H9 (cell line): ENCODE measurements at regions not wholly inside any gene's neighbourhood (a gene's known extent, or its start where the extent isn't known, plus 50 kb on each side); places are given as distances from the start of the nearest gene placed in this dataset.

Experiments
- DNase-seq: peaks from one replicate; pipeline ENCODE4 v3.0.0-alpha.2; 2017
- H2AFZ ChIP-seq: one replicate; pipeline ENCODE4 v1.6.1; 2013; ENCODE audit warnings: mild to moderate bottlenecking, low read length, control low read depth, moderate library complexity
- H2AK5ac ChIP-seq: 2 replicates; pipeline ENCODE4 v1.6.1; 2013; ENCODE audit warnings: low read length, control low read depth, mixed read lengths; ENCODE audit not compliant: insufficient read length
- H2BK120ac ChIP-seq: one replicate; pipeline ENCODE4 v1.6.1; 2013; ENCODE audit warnings: low read depth, mild to moderate bottlenecking, low read length, control low read depth, inconsistent platforms; ENCODE audit not compliant: poor library complexity, severe bottlenecking
- H2BK12ac ChIP-seq: 2 replicates; pipeline ENCODE4 v1.6.1; 2013; ENCODE audit warnings: low read length, control low read depth, mixed read lengths, low read depth; ENCODE audit not compliant: insufficient read length
- H2BK15ac ChIP-seq: 2 replicates; pipeline ENCODE4 v1.6.1; 2013; ENCODE audit warnings: low read depth, low read length, control low read depth
- H2BK20ac ChIP-seq: one replicate; pipeline ENCODE4 v1.6.1; 2013; ENCODE audit warnings: low read depth, mild to moderate bottlenecking, low read length, control low read depth, inconsistent platforms; ENCODE audit not compliant: poor library complexity, severe bottlenecking
- H2BK5ac ChIP-seq: 2 replicates; pipeline ENCODE4 v1.6.1; 2013; ENCODE audit warnings: low read length, control low read depth, mixed read lengths; ENCODE audit not compliant: insufficient read length
- H3K14ac ChIP-seq: 2 replicates; pipeline ENCODE4 v1.6.1; 2013; ENCODE audit warnings: low read length, control low read depth; ENCODE audit not compliant: insufficient read depth
- H3K18ac ChIP-seq: 2 replicates; pipeline ENCODE4 v1.6.1; 2013; ENCODE audit warnings: low read depth, mild to moderate bottlenecking, mixed read lengths, low read length, control low read depth; ENCODE audit not compliant: insufficient read length
- H3K23ac ChIP-seq: 2 replicates; pipeline ENCODE4 v1.6.1; 2013; ENCODE audit warnings: low read length, control low read depth, mixed read lengths, low read depth; ENCODE audit not compliant: insufficient read length
- H3K23me2 ChIP-seq: 2 replicates; pipeline ENCODE4 v1.6.1; 2013; ENCODE audit warnings: low read depth, mild to moderate bottlenecking, mixed read lengths, low read length, control low read depth; ENCODE audit not compliant: insufficient read length, poor library complexity, severe bottlenecking
- H3K27ac ChIP-seq: 2 replicates; pipeline ENCODE4 v1.5.1; 2013; ENCODE audit warnings: low read length, control low read depth, mixed read lengths, low read depth; ENCODE audit not compliant: insufficient read length
- H3K27me3 ChIP-seq: 2 replicates; pipeline ENCODE4 v1.6.1; 2013; ENCODE audit warnings: low read length, control low read depth, inconsistent platforms; ENCODE audit not compliant: insufficient read depth
- H3K4ac ChIP-seq: 2 replicates; pipeline ENCODE4 v1.6.1; 2013; ENCODE audit warnings: low read depth, mild to moderate bottlenecking, control low read depth, inconsistent platforms, low read length, moderate library complexity
- H3K4me1 ChIP-seq: 2 replicates; pipeline ENCODE4 v1.6.1; 2013; ENCODE audit warnings: low read length, control low read depth, inconsistent platforms; ENCODE audit not compliant: insufficient read depth
- H3K4me2 ChIP-seq: 2 replicates; pipeline ENCODE4 v1.6.1; 2013; ENCODE audit warnings: low read length, control low read depth, mixed read lengths; ENCODE audit not compliant: insufficient read length, insufficient read depth
- H3K56ac ChIP-seq: 2 replicates; pipeline ENCODE4 v1.6.1; 2013; ENCODE audit warnings: low read depth, mild to moderate bottlenecking, mixed read lengths, low read length, control low read depth; ENCODE audit not compliant: insufficient read length
- H3K79me1 ChIP-seq: 2 replicates; pipeline ENCODE4 v1.6.1; 2013; ENCODE audit warnings: low read depth, mild to moderate bottlenecking, moderate library complexity, low read length, control low read depth, inconsistent platforms; ENCODE audit not compliant: insufficient read depth, poor library complexity, severe bottlenecking
- H3K79me2 ChIP-seq: 2 replicates; pipeline ENCODE4 v1.6.1; 2013; ENCODE audit warnings: low read length, control low read depth, inconsistent platforms; ENCODE audit not compliant: insufficient read depth
- H3K9ac ChIP-seq: 2 replicates; pipeline ENCODE4 v1.6.1; 2013; ENCODE audit warnings: low read length, control low read depth, mixed read lengths; ENCODE audit not compliant: insufficient read length; ENCODE audit errors: extremely low read depth
- H3K9me3 ChIP-seq: one replicate; pipeline ENCODE4 v1.6.1; 2013; ENCODE audit warnings: low read depth, low read length, inconsistent platforms; ENCODE audit not compliant: control insufficient read depth
- H3T11ph ChIP-seq: one replicate; pipeline ENCODE4 v1.6.1; 2013; ENCODE audit warnings: mild to moderate bottlenecking, low read length, control low read depth, inconsistent platforms
- H4K20me1 ChIP-seq: one replicate; pipeline ENCODE4 v1.6.1; 2013; ENCODE audit not compliant: control insufficient read depth, insufficient read length, insufficient read depth
- H4K5ac ChIP-seq: 2 replicates; pipeline ENCODE4 v1.6.1; 2013; ENCODE audit warnings: low read depth, mild to moderate bottlenecking, mixed read lengths, low read length, control low read depth; ENCODE audit not compliant: insufficient read length
- H4K8ac ChIP-seq: replicated peaks from 2 replicates; pipeline ENCODE4 v1.6.1; 2013; ENCODE audit warnings: low read length, control low read depth, mixed read lengths, low read depth; ENCODE audit not compliant: insufficient read length
- H4K91ac ChIP-seq: 2 replicates; pipeline ENCODE4 v1.6.1; 2013; ENCODE audit warnings: low read depth, mild to moderate bottlenecking, moderate library complexity, mixed read lengths, low read length, control low read depth; ENCODE audit not compliant: insufficient read length
- H3K27ac Mint-ChIP-seq, 3 experiments: 2 replicates in 2 of 3; 3 replicates in 1 of 3; pipeline ENCODE4 v1.8.0; 2020 to 2021; ENCODE audit warnings: mixed read lengths in 3 of 3, mild to moderate bottlenecking in 1 of 3, moderate library complexity in 1 of 3
- H3K27me3 Mint-ChIP-seq: 2 replicates; pipeline ENCODE4 v1.8.0; 2021; ENCODE audit warnings: low read depth, mild to moderate bottlenecking, moderate library complexity, mixed read lengths
- H3K36me3 Mint-ChIP-seq, 3 experiments: 2 replicates in 2 of 3; 3 replicates in 1 of 3; pipeline ENCODE4 v1.8.0; 2020 to 2021; ENCODE audit warnings: low read depth in 3 of 3, mixed read lengths in 3 of 3; ENCODE audit not compliant: insufficient read depth in 1 of 3
- H3K4me1 Mint-ChIP-seq, 2 experiments: 2 replicates each; pipeline ENCODE4 v1.8.0; 2020; ENCODE audit warnings: mixed read lengths in 2 of 2
- H3K4me3 Mint-ChIP-seq, 2 experiments: 2 replicates in 1 of 2; 3 replicates in 1 of 2; pipeline ENCODE4 v1.8.0; 2020 to 2021; ENCODE audit warnings: mild to moderate bottlenecking in 2 of 2, mixed read lengths in 2 of 2, moderate library complexity in 1 of 2
- H3K9me3 Mint-ChIP-seq, 2 experiments: 2 replicates in 1 of 2; 3 replicates in 1 of 2; pipeline ENCODE4 v1.8.0; 2020; ENCODE audit warnings: mild to moderate bottlenecking in 2 of 2, mixed read lengths in 2 of 2, moderate library complexity in 1 of 2
- WGBS: extraction: QIAGEN DNeasy Blood & Tissue Kit; methylation state at CpG from one replicate; pipeline ENCODE4 v1.1.7; 2013; ENCODE audit warnings: missing lambda C conversion rate, low lambda C conversion rate, mixed read lengths; ENCODE audit not compliant: insufficient read length; ENCODE audit errors: extremely low coverage; 5-methylcytosine and 5-hydroxymethylcytosine counted together
- TF ChIP-seq, protein P1 (sequence below): fragments of 200-600 bp; sonication (generic); conservative IDR thresholded peaks from 3 replicates; pipeline ENCODE4 v1.8.0; 2021; ENCODE audit warnings: antibody characterized with exemption, mild to moderate bottlenecking

GRCh38 chr16:72727565-72727964 is 320.4 kb downstream of the ZFHX3 start:
- Mint-ChIP-seq H3K4me1 (peaks cover 20 to 21% of the 10 kb centered on the region in 2 experiments), H3K9me3 (peaks cover 0 to 11% of the 10 kb centered on the region in 2 experiments; a peak in 4 of 5 replicates)
- no peak overlapping the region for H4K5ac ChIP-seq

More at GRCh38 chr16:72727565-72727964, 320.4 kb downstream of the ZFHX3 start:
- Histone ChIP-seq H3K27ac (no peak overlapping the region), H3K18ac (no peak overlapping the region), H2BK12ac (no peak overlapping the region), H2BK5ac (no peak overlapping the region), H3K27me3 (no peaks in the 10 kb centered on the region), H2AFZ (no peak overlapping the region), H3K4ac (no peak overlapping the region), H4K20me1 (no peaks in the 10 kb centered on the region), H2BK20ac (no peak overlapping the region), H3K4me2 (no peak overlapping the region), H3K56ac (no peak overlapping the region), H3K79me2 (no peaks in the 10 kb centered on the region), H4K8ac (no peak overlapping the region), H3K9ac (no peak overlapping the region), H2BK120ac (no peak overlapping the region), H3K23me2 (no peaks in the 10 kb centered on the region), H2AK5ac (no peak overlapping the region), H3K23ac (no peak overlapping the region), H2BK15ac (no peak overlapping the region), H4K91ac (no peak overlapping the region), H3K4me1 (peaks cover 2% of the 10 kb centered on the region; the same call in 1 of the 2 replicates), H3K14ac (no peak overlapping the region), H3K79me1 (no peaks in the 10 kb centered on the region), H3K9me3 (no peaks in the 10 kb centered on the region), H3T11ph (no peak overlapping the region)
- TF ChIP-seq, protein P1, sequence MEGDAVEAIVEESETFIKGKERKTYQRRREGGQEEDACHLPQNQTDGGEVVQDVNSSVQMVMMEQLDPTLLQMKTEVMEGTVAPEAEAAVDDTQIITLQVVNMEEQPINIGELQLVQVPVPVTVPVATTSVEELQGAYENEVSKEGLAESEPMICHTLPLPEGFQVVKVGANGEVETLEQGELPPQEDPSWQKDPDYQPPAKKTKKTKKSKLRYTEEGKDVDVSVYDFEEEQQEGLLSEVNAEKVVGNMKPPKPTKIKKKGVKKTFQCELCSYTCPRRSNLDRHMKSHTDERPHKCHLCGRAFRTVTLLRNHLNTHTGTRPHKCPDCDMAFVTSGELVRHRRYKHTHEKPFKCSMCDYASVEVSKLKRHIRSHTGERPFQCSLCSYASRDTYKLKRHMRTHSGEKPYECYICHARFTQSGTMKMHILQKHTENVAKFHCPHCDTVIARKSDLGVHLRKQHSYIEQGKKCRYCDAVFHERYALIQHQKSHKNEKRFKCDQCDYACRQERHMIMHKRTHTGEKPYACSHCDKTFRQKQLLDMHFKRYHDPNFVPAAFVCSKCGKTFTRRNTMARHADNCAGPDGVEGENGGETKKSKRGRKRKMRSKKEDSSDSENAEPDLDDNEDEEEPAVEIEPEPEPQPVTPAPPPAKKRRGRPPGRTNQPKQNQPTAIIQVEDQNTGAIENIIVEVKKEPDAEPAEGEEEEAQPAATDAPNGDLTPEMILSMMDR, result no peak
- no peak for DNase-seq
- H3K27ac Mint-ChIP-seq, result no peak overlapping the region
- no peaks in the 10 kb centered on the region; the same call in 1 of the 2 replicates for H3K27me3 Mint-ChIP-seq
- no peak overlapping the region for H3K4me3 Mint-ChIP-seq
- WGBS, result no CpG with 5 or more reads among the region's 1 CpG
- H3K36me3 Mint-ChIP-seq, result peaks cover 0 to 4% (median 3%) of the 10 kb centered on the region in 3 experiments; a peak in 5 of 7 replicates
